ENCODE measurements at regions not wholly inside any gene's neighbourhood (a gene's known extent, or its start where the extent isn't known, plus 50 kb on each side); places are given as distances from the start of the nearest gene placed in this dataset.
"Not testable (repeated sequence)": the region's sequence is repeated elsewhere in the genome, so short reads cannot be mapped to it uniquely, and the experiment has no call there.

DNA sequence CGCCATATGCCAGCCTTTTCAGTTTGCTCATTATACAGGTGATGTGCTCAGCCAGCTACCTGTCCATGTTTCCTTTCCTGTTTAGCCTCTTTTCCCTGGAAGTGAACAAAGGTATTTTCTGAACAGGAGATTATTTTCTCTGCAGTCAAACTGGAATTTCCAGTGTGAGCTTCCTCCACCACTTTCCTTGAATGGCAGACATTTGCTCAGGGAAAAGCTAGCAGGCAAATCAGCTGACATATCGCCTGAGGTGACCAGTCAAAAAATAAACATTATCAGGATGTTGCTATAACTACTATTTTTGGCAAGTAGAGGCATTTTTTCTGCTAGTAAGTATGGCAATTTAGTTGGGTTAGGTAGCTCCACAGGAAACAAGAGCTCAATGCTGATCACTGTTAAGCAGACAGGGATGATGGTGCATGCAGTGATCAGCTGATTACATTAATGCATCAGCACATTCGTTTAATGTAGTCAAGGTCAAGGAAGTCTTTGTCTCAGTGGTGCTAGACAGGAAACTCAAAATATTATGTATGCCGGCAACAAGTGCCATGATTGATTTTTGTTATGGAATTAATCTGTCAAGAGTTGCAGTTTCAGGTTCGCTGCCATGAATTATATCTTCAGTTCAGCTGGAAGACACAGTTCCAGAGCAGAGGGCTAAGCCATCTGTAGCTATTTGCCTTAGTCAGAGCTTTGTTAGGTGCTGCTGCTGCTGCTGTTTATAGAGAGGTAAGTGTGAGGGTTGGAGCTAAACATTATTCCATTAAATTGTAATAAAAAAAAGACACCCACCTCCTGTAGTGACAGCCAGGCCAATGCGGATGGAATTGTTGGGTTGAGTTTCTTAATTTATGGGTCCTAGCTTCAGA lies 179.7 kb upstream of the ST6GALNAC5 start:
- no peak for FAIRE-seq

GRCh38 chr1:76690766-76691165 lies 176.5 kb upstream of the ST6GALNAC5 start:
- FAIRE-seq: no peak

DNA sequence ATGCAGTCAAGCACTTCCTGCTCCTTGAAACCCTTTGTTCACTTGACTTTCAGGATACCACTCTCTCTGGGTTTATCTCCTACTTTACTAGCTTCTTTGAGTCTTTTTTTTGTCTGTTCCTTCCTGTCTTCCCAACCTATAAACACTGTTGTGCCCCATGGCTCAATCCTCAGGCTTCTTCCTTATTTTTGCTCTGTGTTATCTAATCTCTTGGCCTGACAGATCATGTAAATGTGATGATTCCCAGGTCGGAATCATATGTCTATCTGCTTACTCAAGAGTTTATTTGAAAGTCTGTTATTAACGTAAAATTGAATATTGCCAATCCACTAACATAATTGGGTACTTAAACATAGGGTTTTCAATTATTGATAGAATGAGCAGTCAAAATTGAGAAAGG lies 171.7 kb upstream of the ST6GALNAC5 start:
- FAIRE-seq: no peak

- FAIRE-seq: no peak
These were observed 169.9 kb upstream of the ST6GALNAC5 start for GRCh38 chr1:76697361-76697760.

- FAIRE-seq: not testable (repeated sequence)
These were observed 167.6 kb upstream of the ST6GALNAC5 start for GRCh38 chr1:76699646-76700045.

GRCh38 chr1:76700200-76700599 lies 167.1 kb upstream of the ST6GALNAC5 start:
- FAIRE-seq: not testable (repeated sequence)

DNA sequence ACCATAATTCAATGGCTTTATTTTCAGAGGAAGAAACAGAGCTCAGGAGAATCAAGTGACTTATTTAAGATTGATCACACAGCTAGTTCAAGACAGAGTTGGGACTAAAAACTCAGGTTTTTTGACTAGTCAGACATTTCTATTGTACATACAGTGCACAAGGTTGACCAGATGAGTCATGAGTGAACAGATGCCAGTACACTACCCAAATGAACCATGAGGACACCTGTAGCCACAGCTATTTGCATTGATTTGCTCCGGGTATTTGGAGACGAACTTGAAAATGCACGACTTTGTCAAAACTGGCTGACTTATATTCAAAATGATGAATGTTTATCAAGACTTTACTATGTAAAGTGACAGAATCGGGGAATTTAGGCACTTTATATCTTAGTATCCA lies 161.7 kb upstream of the ST6GALNAC5 start:
- no peak for FAIRE-seq

GRCh38 chr1:76713535-76713934 lies 153.7 kb upstream of the ST6GALNAC5 start:
- FAIRE-seq: no peak

DNA sequence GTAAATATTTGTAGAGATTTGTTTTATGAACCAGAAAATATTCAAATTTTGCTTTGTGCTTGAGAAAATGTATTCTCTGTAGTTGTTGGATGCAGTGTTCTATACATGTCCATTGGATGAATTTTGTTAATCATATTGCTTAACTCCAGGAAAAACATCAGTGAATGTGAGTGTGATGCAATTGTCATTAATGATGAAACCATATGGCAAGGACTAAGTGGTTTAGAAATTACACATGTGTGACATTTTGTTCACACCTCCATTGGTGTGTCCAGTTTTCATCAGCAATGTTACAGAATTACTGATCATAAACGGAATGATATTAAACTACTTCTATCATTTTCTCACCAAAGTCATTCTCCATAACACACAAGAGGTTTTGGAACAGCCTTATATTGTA lies 151.8 kb upstream of the ST6GALNAC5 start:
- no peak for FAIRE-seq

DNA sequence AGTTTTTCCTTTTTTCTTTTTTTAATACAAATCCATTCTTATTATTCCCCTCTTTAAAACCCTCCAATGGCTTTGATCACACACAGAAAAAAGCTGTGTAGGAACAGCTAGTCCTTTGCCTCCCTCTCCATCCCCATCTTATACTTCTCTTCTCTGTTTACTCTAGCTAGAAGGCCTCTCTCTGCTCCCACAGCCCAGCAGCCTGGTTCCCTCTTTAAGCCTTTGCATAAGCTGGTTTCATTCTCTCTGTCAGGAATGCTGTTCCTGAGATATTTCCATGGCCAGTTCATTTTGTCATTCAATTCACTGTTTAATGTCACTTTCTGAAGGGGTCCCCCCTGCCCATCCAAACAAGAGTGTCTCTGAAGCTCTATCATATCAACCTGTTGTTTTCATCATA lies 143.3 kb upstream of the ST6GALNAC5 start:
- FAIRE-seq: no peak

DNA sequence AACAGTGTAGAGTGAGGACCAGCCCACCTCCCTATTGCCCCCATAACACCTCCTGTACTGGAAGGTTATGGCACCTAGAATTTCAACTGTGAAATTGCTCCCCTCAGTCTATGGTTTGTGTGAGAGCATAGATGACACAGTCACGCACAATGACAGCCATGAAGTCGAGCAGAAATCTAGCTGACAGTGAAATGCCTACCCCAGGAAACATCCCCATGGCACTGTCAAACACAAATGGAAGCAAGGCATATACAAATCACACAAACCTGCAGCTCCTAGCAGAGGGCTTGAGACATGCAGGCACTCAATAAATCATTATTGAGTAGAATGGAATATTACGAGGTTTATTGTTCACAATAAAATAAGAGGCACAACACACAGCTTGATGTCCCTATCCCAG lies 142.5 kb upstream of the ST6GALNAC5 start:
- FAIRE-seq: no peak

GRCh38 chr1:76725864-76726619 lies 141.2 kb upstream of the ST6GALNAC5 start:
- no peak for FAIRE-seq

- no peak for FAIRE-seq
These were observed 139.8 kb upstream of the ST6GALNAC5 start for GRCh38 chr1:76727520-76727919.

- no peak for FAIRE-seq
These were observed 138.1 kb upstream of the ST6GALNAC5 start for GRCh38 chr1:76729142-76729541.

DNA sequence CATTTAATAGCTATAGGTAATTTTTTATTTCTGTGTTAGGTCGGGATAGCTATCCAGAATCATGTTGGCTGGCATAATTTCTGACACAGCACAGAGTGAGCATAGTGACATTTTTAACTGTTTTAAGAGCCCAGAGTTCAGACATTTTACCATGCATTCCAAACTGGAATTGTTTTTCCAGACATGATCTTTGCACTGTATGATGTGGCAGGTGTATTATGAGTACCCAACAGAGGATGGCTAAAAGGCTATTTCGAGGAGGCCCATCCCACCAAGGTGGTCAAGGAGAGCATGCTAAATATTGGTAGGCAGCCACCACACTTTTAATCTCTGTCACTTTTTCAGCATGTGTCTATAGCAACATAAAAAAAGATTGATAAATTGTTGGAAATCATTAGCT lies 137.3 kb upstream of the ST6GALNAC5 start:
- FAIRE-seq: no peak

- FAIRE-seq: not testable (repeated sequence)
These were observed 128.9 kb upstream of the ST6GALNAC5 start for GRCh38 chr1:76738355-76738754.

- FAIRE-seq: not testable (repeated sequence)
These were observed 126.3 kb upstream of the ST6GALNAC5 start for GRCh38 chr1:76740956-76741355.

GRCh38 chr1:76744989-76745388 lies 122.3 kb upstream of the ST6GALNAC5 start:
- FAIRE-seq: no peak

DNA sequence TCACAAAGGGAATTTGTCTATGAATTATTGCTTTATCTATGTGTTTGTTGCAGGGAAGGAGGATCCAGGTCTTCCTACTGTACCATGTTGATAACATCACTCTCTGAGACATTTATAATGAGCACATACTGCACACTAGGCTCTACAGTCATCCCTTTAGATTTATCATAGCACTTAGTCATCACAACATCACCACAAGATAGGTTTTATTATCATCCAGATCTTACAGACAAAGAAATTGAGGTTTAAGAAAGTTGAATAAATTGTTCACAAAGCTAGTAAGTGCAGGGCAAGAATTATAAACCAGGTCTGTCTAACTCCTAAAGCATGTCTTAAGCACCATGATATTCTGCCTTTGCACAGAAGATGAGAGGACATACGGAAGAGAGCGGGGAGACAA lies 121.1 kb upstream of the ST6GALNAC5 start:
- FAIRE-seq: no peak

- no peak for FAIRE-seq
These were observed 112.5 kb upstream of the ST6GALNAC5 start for GRCh38 chr1:76754730-76755129.

DNA sequence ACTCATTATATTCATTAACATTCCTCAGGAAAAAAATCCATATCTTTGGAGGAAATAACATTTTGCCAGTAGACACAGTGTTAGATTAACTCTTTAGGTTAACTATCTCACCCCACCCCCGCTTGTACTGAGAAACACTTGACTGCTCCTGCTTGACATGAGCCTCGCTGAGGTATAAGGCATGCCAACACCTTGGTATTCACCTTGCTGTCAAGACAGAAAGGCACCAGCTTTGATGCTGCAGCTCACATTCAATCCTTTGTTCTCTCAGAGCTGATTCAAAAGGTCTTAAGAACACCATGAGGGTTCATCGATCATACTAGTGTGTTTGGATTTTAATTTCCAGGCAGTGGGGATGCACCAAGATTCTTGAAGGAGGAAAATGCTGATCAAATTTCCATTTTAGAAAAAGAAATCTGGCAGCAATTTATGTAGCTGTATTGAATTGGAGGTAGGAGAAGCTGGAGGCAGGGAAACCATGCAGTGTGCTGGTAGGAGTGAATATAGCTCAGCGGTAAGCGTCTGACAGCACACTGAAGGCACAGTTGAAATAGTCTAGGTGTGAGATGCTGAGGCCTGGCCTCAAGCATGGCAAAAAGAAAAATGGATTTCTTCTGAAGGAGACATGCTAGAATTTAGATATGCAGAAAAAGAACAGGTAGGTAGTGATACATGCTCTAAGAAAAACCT lies 108.0 kb upstream of the ST6GALNAC5 start:
- FAIRE-seq: no peak

DNA sequence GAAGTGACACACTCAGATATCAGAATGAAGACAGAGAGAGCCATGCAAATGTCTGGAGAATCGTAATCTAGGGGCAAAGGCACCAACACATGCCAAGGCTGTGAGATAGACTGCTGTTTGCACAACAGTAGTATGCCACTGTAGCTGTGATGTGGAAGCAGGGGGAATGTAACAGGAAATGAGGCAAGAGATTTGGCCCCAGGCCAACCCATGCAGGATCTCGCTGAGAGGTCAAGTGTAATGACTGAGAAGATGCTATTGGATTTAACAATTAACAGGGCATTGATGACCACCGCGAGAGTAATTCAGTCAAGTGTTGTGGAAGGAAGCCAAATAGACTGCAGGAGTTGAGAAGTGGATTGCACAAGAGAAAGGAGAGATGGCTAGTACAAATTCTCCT lies 107.3 kb upstream of the ST6GALNAC5 start:
- FAIRE-seq: no peak

DNA sequence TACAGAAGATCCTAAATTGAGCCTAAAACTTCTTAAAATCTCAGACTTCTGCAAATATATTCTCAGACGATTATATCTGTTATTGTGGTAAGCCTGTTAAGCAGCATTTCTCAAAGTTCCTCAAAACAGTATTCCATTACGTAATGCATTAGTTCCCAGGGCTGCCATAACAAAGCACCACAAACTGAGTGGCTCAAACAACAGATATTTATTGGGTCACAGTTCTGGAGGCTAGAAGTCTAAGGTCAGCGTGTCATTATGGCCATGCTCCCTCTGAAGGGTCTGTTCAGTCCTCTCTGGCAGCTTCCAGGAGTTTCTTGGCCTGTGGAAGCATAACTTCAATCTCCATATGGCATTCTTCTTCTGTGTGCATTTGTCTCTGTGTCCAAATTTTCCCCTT lies 103.5 kb upstream of the ST6GALNAC5 start:
- FAIRE-seq: no peak
